SK-N-MC (cell line): ENCODE measurements at regions not wholly inside any gene's neighbourhood (a gene's known extent, or its start where the extent isn't known, plus 50 kb on each side); places are given as distances from the start of the nearest gene placed in this dataset.

Experiments
- DNase-seq: peaks from one replicate; pipeline ENCODE4 v3.0.0-alpha.2; 2011; ENCODE audit warnings: low read depth, low spot score
- H3K27ac ChIP-seq: fragments of 200-600 bp; sonication (generic); 2 replicates; pipeline ENCODE4 v1.5.1; 2016; ENCODE audit warnings: mixed run types
- H3K36me3 ChIP-seq: fragments of 200-600 bp; sonication (generic); 2 replicates; pipeline ENCODE4 v1.6.1; 2017; ENCODE audit warnings: antibody characterized with exemption, low read length, mixed read lengths; ENCODE audit not compliant: insufficient read depth
- H3K4me3 ChIP-seq: fragments of 200-600 bp; sonication (generic); 2 replicates; pipeline ENCODE4 v1.5.1; 2016
- H3K9ac ChIP-seq: fragments of 200-600 bp; sonication (generic); 2 replicates; pipeline ENCODE4 v1.8.0; 2017; ENCODE audit warnings: mixed run types, mixed read lengths; ENCODE audit not compliant: insufficient read length
- H3K9me3 ChIP-seq: fragments of 200-600 bp; sonication (generic); 2 replicates; pipeline ENCODE4 v1.6.1; 2017; ENCODE audit warnings: low read depth, mild to moderate bottlenecking, antibody characterized with exemption, low read length, moderate library complexity, mixed read lengths
- EZH2 ChIP-seq: fragments of 200-600 bp; sonication (generic); IDR thresholded peaks from one replicate; pipeline ENCODE4 v1.6.1; 2017; ENCODE audit warnings: antibody characterized with exemption
- FOXP2 ChIP-seq: optimal IDR thresholded peaks from 2 replicates; pipeline ENCODE3; 2011; ENCODE audit warnings: mild to moderate bottlenecking, moderate library complexity; ENCODE audit not compliant: insufficient read depth; ENCODE audit errors: extremely low read length, control extremely low read depth
- POLR2AphosphoS5 ChIP-seq: IDR thresholded peaks from 2 replicates; pipeline ENCODE4 v1.6.1; 2012; ENCODE audit warnings: mild to moderate bottlenecking, low read depth, low read length, borderline replicate concordance

DNA sequence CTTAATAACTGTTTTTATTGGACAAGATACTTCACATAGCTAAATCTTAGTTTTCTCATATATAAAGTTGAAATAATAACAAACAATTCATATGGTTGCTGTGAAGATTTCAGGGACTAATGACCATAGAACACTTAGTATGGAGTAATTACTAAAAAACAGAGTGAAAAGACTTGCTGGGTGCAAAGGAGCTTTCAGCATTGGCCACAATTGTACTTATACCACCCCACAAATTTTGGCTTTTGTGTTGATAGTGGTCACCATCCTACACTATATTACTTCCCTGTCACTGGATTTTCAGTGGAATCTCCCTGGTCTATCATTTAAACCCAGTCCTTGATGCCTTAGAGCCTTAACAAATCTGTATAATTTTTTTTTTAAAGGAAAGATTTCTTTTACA lies 398.6 kb upstream of the EPHA7 start:
- no peak overlapping the region for H3K9ac ChIP-seq
- no peak for DNase-seq
- H3K4me3 ChIP-seq: no peak overlapping the region
- no peaks in the 10 kb centered on the region for H3K36me3 ChIP-seq
- no peak overlapping the region for H3K27ac ChIP-seq
- TF ChIP-seq POLR2AphosphoS5: no peak
- TF ChIP-seq FOXP2: no peak
- no peak for TF ChIP-seq EZH2
- no peaks in the 10 kb centered on the region for H3K9me3 ChIP-seq

DNA sequence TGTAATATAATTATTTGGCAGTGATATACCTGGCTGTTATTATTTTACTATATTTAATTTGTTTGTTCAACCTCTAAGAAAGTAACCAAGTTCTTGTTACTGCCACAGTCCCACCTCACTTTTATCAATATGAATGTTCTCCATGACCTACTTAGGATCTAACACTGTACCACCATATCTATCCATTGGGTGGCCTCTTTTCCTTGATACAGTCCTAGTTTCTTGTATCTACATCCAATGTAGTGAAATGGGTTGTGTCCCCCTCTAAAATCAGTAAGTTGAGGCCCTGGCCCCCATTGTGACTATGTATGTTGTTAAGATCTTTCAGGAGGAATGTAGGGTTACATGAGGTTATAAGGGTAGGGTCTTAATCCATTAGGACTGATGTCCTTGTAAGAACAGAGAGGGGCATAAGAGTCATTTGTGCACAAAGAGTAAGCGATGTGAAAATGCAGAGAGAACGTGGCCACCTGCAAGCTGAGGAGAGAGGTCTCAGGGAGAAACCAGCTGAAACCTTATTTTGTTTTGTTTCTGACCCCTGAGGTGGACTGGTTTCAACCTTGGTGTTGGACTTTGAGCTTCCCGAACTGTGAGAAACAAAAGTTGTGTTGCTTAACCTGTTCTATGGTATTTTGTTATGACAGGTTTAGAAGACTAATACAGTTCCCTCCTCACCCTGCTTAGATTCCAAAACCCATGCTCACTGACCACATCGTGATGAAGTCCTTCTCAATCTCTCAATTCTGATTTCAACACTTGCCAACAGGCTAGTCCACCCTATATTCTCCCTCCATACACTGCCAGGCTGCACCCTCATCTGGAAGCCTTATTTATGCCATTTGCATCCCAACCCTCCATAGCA lies 387.3 kb upstream of the EPHA7 start:
- no peaks in the 10 kb centered on the region for H3K36me3 ChIP-seq
- H3K4me3 ChIP-seq: no peak overlapping the region
- TF ChIP-seq POLR2AphosphoS5 (no peak), FOXP2 (no peak), EZH2 (no peak)
- no peaks in the 10 kb centered on the region for H3K9me3 ChIP-seq
- no peak overlapping the region for H3K9ac ChIP-seq
- no peak overlapping the region for H3K27ac ChIP-seq
- DNase-seq: no peak

- Histone ChIP-seq H3K36me3 (no peaks in the 10 kb centered on the region), H3K27ac (no peak overlapping the region), H3K9ac (no peak overlapping the region), H3K4me3 (no peak overlapping the region), H3K9me3 (no peaks in the 10 kb centered on the region)
- no peak for DNase-seq
- no peak for TF ChIP-seq POLR2AphosphoS5
- TF ChIP-seq EZH2: no peak
These were observed 381.9 kb upstream of the EPHA7 start for GRCh38 chr6:93801101-93801847.

DNA sequence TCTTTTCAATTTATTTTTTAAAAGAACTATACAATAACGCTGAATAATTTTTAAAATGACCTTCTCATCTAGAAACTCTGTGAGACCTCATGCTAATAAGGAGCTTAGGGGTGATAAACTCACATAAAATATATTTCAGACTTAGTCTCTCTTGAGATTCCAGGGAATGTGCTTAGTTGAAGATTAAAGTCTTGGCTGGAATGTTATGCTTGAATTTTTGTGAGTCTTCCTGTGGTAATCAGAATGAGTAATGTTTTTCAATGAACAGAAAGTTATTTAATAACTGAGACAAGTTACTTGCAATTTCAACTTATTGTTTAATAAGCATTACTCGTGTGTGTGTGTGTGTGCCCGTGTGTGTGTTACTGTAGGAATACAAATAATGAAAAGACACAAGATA lies 379.9 kb upstream of the EPHA7 start:
- Histone ChIP-seq H3K4me3 (no peak overlapping the region), H3K27ac (no peak overlapping the region), H3K36me3 (no peaks in the 10 kb centered on the region), H3K9ac (no peak overlapping the region), H3K9me3 (no peaks in the 10 kb centered on the region)
- no peak for DNase-seq
- TF ChIP-seq EZH2 (no peak), FOXP2 (no peak), POLR2AphosphoS5 (no peak)

DNA sequence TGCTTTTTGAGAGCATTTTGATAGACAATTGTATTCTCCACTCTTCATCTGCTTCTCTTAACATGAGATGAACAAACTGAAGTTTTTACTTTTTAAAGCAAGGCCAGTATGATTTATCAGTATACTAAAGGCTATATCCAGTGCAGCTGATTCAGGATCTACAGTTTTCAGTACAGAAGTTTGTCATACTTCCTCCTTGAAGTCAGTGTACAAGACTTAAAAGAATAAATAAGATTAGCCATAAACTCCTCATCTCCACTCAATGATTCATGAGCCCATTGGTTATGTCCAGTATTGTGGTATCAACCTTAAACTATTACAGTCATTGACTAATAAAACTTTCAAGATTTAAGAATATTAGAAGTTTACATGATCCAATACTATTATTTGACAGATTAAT lies 374.8 kb upstream of the EPHA7 start:
- no peak overlapping the region for H3K4me3 ChIP-seq
- no peak for DNase-seq
- H3K9me3 ChIP-seq: no peaks in the 10 kb centered on the region
- no peak overlapping the region for H3K9ac ChIP-seq
- TF ChIP-seq EZH2 (no peak), POLR2AphosphoS5 (no peak), FOXP2 (no peak)
- H3K36me3 ChIP-seq: no peaks in the 10 kb centered on the region
- H3K27ac ChIP-seq: no peak overlapping the region

DNA sequence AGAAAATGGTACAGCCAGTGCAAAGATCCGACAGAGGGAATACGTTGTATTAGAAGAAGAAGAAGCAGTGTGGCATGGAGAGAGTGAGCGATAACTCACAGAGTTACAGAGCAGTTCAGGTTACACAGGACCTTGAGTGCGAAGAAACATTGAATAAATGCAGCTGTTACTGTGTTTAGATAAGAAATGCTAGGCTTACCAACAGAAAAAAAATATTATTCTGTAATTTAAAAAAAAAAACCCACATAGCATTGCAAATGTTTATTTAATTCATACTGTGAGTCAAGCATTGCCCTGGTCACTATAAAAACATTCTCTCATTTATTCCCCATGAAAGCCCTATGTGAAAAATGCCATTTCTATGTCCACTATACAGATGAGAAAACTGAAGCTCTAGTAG lies 373.4 kb upstream of the EPHA7 start:
- TF ChIP-seq EZH2: no peak
- TF ChIP-seq FOXP2: no peak
- no peak for TF ChIP-seq POLR2AphosphoS5
- Histone ChIP-seq H3K36me3 (no peaks in the 10 kb centered on the region), H3K27ac (no peak overlapping the region), H3K4me3 (no peak overlapping the region), H3K9me3 (no peaks in the 10 kb centered on the region), H3K9ac (no peak overlapping the region)
- DNase-seq: no peak

DNA sequence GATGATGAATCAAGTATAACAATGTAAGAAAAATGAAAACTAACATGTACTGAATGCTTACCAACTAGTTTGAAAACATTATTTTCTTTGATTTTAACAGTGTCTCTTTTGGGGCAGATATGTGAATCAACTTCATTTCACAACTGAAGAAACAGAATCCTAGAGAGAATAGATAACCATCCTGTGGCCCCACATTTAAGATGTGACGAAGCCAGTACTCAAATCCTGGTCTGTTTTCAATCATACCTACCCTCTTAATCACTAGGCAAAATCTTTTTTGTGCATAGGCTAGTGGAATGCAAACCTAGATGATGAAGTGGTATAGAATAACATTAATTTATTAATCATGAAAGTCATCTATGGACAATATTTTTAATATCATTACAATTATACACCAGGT lies 371.6 kb upstream of the EPHA7 start:
- H3K9ac ChIP-seq: no peak overlapping the region
- no peak for TF ChIP-seq EZH2
- TF ChIP-seq FOXP2: no peak
- TF ChIP-seq POLR2AphosphoS5: no peak
- DNase-seq: no peak
- H3K9me3 ChIP-seq: no peaks in the 10 kb centered on the region
- no peak overlapping the region for H3K4me3 ChIP-seq
- no peak overlapping the region for H3K27ac ChIP-seq
- no peaks in the 10 kb centered on the region for H3K36me3 ChIP-seq

DNA sequence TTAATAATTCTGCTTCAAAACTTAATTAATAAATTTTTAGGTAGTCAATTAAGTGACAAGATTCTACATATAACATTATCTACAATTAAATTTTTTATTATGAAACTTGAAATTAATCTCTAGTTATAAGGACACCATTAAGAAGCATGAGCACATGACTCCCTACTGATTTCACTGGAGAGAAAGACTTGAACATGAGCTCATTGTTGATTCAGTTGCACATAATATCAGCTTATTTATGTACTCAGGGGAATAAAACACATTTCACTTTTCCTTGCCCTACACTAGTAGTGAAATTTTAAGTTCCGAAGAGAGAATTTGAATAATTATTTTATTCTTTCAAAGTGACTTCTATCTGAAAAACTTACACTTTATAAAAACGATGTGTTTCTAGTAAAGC lies 370.2 kb upstream of the EPHA7 start:
- H3K36me3 ChIP-seq: no peaks in the 10 kb centered on the region
- no peak overlapping the region for H3K27ac ChIP-seq
- H3K9ac ChIP-seq: no peak overlapping the region
- no peak for DNase-seq
- TF ChIP-seq FOXP2: no peak
- TF ChIP-seq POLR2AphosphoS5: no peak
- no peak for TF ChIP-seq EZH2
- H3K4me3 ChIP-seq: no peak overlapping the region
- H3K9me3 ChIP-seq: no peaks in the 10 kb centered on the region
